ENCODE measurements at regions not wholly inside any gene's neighbourhood (a gene's known extent, or its start where the extent isn't known, plus 50 kb on each side); places are given as distances from the start of the nearest gene placed in this dataset.

DNA sequence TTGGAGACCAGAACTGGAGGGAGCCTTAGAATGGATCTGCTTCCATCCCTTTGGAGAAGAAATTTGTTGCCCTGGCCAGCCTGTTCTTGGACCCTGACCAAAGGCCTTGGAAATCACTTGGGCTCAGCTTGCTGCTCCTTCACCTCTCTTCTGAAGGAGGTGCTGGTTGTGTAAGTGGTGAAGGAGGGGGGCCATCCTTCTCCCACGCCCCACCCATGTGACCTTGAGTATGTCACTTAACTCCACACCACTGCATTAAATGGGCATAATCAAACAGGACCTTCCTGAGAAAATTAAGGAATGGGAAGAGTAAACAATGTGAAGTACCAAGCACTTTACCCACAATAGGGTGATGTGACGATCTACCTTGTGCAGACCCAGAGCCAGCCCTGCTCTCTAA is 68.3 kb upstream of the GJB5 start:
- no peak overlapping the region for H3K4me3 ChIP-seq
- peaks cover 0 to 4% of the 10 kb centered on the region in 2 experiments; a peak in 2 of 5 replicates for H3K27me3 ChIP-seq (ENCODE audit: control insufficient read depth in 2 of 2, insufficient read depth in 2 of 2, low read length in 2 of 2)
- H3K9me3 ChIP-seq (replicated peaks; ENCODE audit: control insufficient read depth, insufficient read depth, low read depth, low read length), result no peaks in the 10 kb centered on the region
- 0% methylated on average over 2 of the region's 2 CpGs for WGBS (ENCODE audit: insufficient coverage, low coverage, missing lambda C conversion rate)
- H3K4me2 ChIP-seq (ENCODE audit: insufficient read depth, low read length), result no peak overlapping the region
- no peaks in the 10 kb centered on the region for H3K9me1 ChIP-seq (ENCODE audit: control insufficient read depth, insufficient read depth, low read length)
- no peaks in the 10 kb centered on the region for H3K79me2 ChIP-seq (ENCODE audit: control insufficient read depth, insufficient read depth, low read length)
- intact Hi-C loops (cut with micrococcal nuclease) (no loop called here), in situ Hi-C loops (cut with MboI) (no loop called here)
- no peak overlapping the region for H2AFZ ChIP-seq (ENCODE audit: low read depth, low read length)
- H3K9ac ChIP-seq (ENCODE audit: insufficient read depth in 1 of 2, low read depth in 2 of 2, low read length in 2 of 2), result no peak overlapping the region
- H3K4me1 ChIP-seq (replicated peaks in 1 of 2; ENCODE audit: control insufficient read depth in 2 of 2, insufficient read depth in 2 of 2, low read length in 2 of 2), result no peaks in the 10 kb centered on the region
- CTCF ChIA-PET (ENCODE audit: low intra/inter-chr PET ratio), result no interaction called here
- BruUV-seq (replicated peaks), result no TSS peak
- FAIRE-seq (no peak), ATAC-seq (no peak), DNase-seq (ENCODE audit: extremely low read depth in 1 of 4, low spot score in 3 of 4) (no peak)
- POLR2A ChIA-PET, result no interaction called here
- no peak overlapping the region for H3K27ac ChIP-seq (ENCODE audit: extremely low read depth, low read depth, low read length)
- H3K36me3 ChIP-seq (ENCODE audit: control insufficient read depth, insufficient read depth, low read length), result no peaks in the 10 kb centered on the region
- no peaks in the 10 kb centered on the region for H4K20me1 ChIP-seq (replicated peaks; ENCODE audit: control insufficient read depth, insufficient read depth, low read length)
- no peak for TF ChIP-seq NEUROD1 (IDR thresholded peaks at IDR 0.05; ENCODE audit: borderline replicate concordance, low read depth, low read length, partially characterized antibody)

DNA sequence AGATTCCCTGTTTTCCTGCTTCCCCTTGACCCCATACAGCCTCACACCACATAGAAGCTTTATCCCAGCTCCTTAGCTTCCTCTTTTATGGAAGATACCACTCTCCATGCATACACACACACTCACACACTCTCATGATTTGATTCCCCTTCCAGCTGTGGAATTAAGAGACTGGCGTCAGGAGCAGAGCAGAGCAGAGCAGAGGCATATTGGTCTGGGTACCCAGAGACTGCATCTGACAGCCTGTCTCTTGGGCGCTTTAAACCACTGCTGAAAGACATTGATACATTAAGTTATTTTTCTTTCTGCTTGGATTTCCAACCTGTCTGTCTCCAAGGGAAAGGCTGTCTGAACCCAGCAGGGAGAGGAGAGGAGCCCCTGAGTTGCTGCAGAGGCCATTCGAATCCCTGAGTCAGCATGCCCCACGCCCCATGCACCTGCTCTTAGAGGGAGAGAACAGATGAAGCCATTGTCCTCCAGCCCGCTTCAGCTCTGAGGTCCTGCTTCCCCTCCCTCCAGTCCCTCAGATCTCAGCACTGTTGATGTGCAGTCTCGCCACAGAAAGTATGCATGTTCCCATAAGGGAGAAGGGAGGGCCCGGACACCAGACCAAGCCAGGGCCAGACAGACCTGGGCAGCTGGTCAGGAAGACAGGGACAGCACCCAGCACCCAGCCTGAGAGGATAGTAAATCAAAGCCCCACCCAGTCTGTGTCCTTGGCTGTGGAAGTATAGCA is 66.7 kb upstream of the GJB5 start:
- ChIA-PET CTCF (ENCODE audit: low intra/inter-chr PET ratio) (no interaction called here), POLR2A (no interaction called here)
- H3K27ac ChIP-seq (ENCODE audit: extremely low read depth, low read depth, low read length), result no peak overlapping the region
- no peaks in the 10 kb centered on the region for H3K9me3 ChIP-seq (replicated peaks; ENCODE audit: control insufficient read depth, insufficient read depth, low read depth, low read length)
- no peak overlapping the region for H3K4me2 ChIP-seq (ENCODE audit: insufficient read depth, low read length)
- H3K4me1 ChIP-seq (replicated peaks in 1 of 2; ENCODE audit: control insufficient read depth in 2 of 2, insufficient read depth in 2 of 2, low read length in 2 of 2), result no peaks in the 10 kb centered on the region
- H3K4me3 ChIP-seq, result no peak overlapping the region
- H3K9me1 ChIP-seq (ENCODE audit: control insufficient read depth, insufficient read depth, low read length), result no peaks in the 10 kb centered on the region
- H3K27me3 ChIP-seq (ENCODE audit: control insufficient read depth in 2 of 2, insufficient read depth in 2 of 2, low read length in 2 of 2), result peaks cover 0 to 9% of the 10 kb centered on the region in 2 experiments; a peak in 2 of 5 replicates
- WGBS (ENCODE audit: insufficient coverage, low coverage, missing lambda C conversion rate), result 0% methylated on average over 7 of the region's 7 CpGs
- no peak overlapping the region for H3K9ac ChIP-seq (ENCODE audit: insufficient read depth in 1 of 2, low read depth in 2 of 2, low read length in 2 of 2)
- ATAC-seq (no peak), FAIRE-seq (no peak), DNase-seq (ENCODE audit: extremely low read depth in 1 of 4, low spot score in 3 of 4) (no peak)
- no peaks in the 10 kb centered on the region for H4K20me1 ChIP-seq (replicated peaks; ENCODE audit: control insufficient read depth, insufficient read depth, low read length)
- intact Hi-C loops (cut with micrococcal nuclease), result no loop called here
- no peaks in the 10 kb centered on the region for H3K79me2 ChIP-seq (ENCODE audit: control insufficient read depth, insufficient read depth, low read length)
- H3K36me3 ChIP-seq (ENCODE audit: control insufficient read depth, insufficient read depth, low read length), result no peaks in the 10 kb centered on the region
- BruUV-seq (replicated peaks), result no TSS peak
- no peak overlapping the region for H2AFZ ChIP-seq (ENCODE audit: low read depth, low read length)
- in situ Hi-C loops (cut with MboI), result no loop called here
- TF ChIP-seq, protein P1, sequence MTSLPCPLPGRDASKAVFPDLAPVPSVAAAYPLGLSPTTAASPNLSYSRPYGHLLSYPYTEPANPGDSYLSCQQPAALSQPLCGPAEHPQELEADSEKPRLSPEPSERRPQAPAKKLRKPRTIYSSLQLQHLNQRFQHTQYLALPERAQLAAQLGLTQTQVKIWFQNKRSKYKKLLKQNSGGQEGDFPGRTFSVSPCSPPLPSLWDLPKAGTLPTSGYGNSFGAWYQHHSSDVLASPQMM (CRISPR knock-in tag; IDR thresholded peaks at IDR 0.05), result no peak
- TF ChIP-seq ZKSCAN3 (CRISPR knock-in tag; IDR thresholded peaks at IDR 0.05) (no peak), MLX (CRISPR knock-in tag; conservative IDR thresholded peaks at IDR 0.05) (no peak), SRF (CRISPR knock-in tag; IDR thresholded peaks at IDR 0.05) (no peak), ARID4B (CRISPR knock-in tag; IDR thresholded peaks at IDR 0.05) (no peak), COPS2 (conservative IDR thresholded peaks at IDR 0.05) (no peak), ZNF780A (CRISPR knock-in tag; IDR thresholded peaks at IDR 0.05) (no peak)

Data from K562 (cell line).